ENCODE measurements at regions not wholly inside any gene's neighbourhood (a gene's known extent, or its start where the extent isn't known, plus 50 kb on each side); places are given as distances from the start of the nearest gene placed in this dataset.

- no peaks in the 10 kb centered on the region for H3K27me3 Mint-ChIP-seq
- ChIA-PET POLR2A (no interaction called here), CTCF (interaction anchor here (0.6 to 1.1 kb wide), 3 partner anchors 10 to 1272 kb away, joined by 3 to 4 read pairs (median 4); no protein-coding TSS in a partner anchor)
- DNase-seq (no peak), ATAC-seq (no peak)
- intact Hi-C loops (cut with DNase I, micrococcal nuclease): no loop called here
- no peaks in the 10 kb centered on the region for H3K9me3 Mint-ChIP-seq (ENCODE audit: low read depth)
- no peaks in the 10 kb centered on the region for H3K4me1 Mint-ChIP-seq
- no peak overlapping the region for H3K4me3 Mint-ChIP-seq
- H3K27ac Mint-ChIP-seq: no peak overlapping the region
- H3K36me3 Mint-ChIP-seq (ENCODE audit: low read depth): no peaks in the 10 kb centered on the region
Measured at GRCh38 chr13:79808475-79808874, 327.5 kb downstream of the NDFIP2 start.

- H3K36me3 Mint-ChIP-seq (ENCODE audit: low read depth): no peaks in the 10 kb centered on the region
- ATAC-seq (no peak), DNase-seq (no peak)
- H3K4me3 Mint-ChIP-seq: no peak overlapping the region
- ChIA-PET POLR2A (no interaction called here), CTCF (interaction anchor here (0.7 to 1.1 kb wide), 2 partner anchors 9 to 1271 kb away, joined by 3 to 4 read pairs; no protein-coding TSS in a partner anchor)
- H3K4me1 Mint-ChIP-seq: no peaks in the 10 kb centered on the region
- H3K27ac Mint-ChIP-seq: no peak overlapping the region
- no peaks in the 10 kb centered on the region for H3K9me3 Mint-ChIP-seq (ENCODE audit: low read depth)
- H3K27me3 Mint-ChIP-seq: no peaks in the 10 kb centered on the region
- intact Hi-C loops (cut with DNase I, micrococcal nuclease): no loop called here
Measured at GRCh38 chr13:79807554-79807953, 326.6 kb downstream of the NDFIP2 start.

- Mint-ChIP-seq H3K27ac (no peak overlapping the region), H3K4me3 (no peak overlapping the region), H3K9me3 (ENCODE audit: low read depth) (no peaks in the 10 kb centered on the region), H3K36me3 (ENCODE audit: low read depth) (no peaks in the 10 kb centered on the region), H3K27me3 (no peaks in the 10 kb centered on the region), H3K4me1 (no peaks in the 10 kb centered on the region)
- ATAC-seq: no peak
- intact Hi-C loops (cut with DNase I, micrococcal nuclease): no loop called here
- DNase-seq: no peak
- CTCF ChIA-PET: no interaction called here
- POLR2A ChIA-PET: no interaction called here
Measured at GRCh38 chr13:79806821-79807220, 325.9 kb downstream of the NDFIP2 start.

GRCh38 chr13:79805317-79805716 is 324.4 kb downstream of the NDFIP2 start:
- Mint-ChIP-seq H3K4me1 (no peaks in the 10 kb centered on the region), H3K27me3 (no peaks in the 10 kb centered on the region), H3K36me3 (ENCODE audit: low read depth) (no peaks in the 10 kb centered on the region), H3K4me3 (no peak overlapping the region), H3K9me3 (ENCODE audit: low read depth) (no peaks in the 10 kb centered on the region), H3K27ac (no peak overlapping the region)
- ChIA-PET POLR2A (no interaction called here), CTCF (interaction anchor here (0.6 kb wide), 1 partner anchor 100 kb away, joined by 3 read pairs; no protein-coding TSS in a partner anchor)
- ATAC-seq (no peak), DNase-seq (no peak)
- intact Hi-C loops (cut with DNase I, micrococcal nuclease): no loop called here

- H3K36me3 Mint-ChIP-seq (ENCODE audit: low read depth): no peaks in the 10 kb centered on the region
- CTCF ChIA-PET: interaction anchor here (0.8 kb wide), 1 partner anchor 582 kb away, joined by 3 read pairs; no protein-coding TSS in a partner anchor
Measured at GRCh38 chr13:79803989-79804388, 323.0 kb downstream of the NDFIP2 start.

GRCh38 chr13:79803296-79803695 is 322.3 kb downstream of the NDFIP2 start:
- Mint-ChIP-seq H3K27me3 (no peaks in the 10 kb centered on the region), H3K4me3 (no peak overlapping the region), H3K36me3 (ENCODE audit: low read depth) (no peaks in the 10 kb centered on the region), H3K9me3 (ENCODE audit: low read depth) (no peaks in the 10 kb centered on the region), H3K4me1 (no peaks in the 10 kb centered on the region), H3K27ac (no peak overlapping the region)
- POLR2A ChIA-PET: no interaction called here
- no peak for DNase-seq
- intact Hi-C loops (cut with DNase I, micrococcal nuclease): no loop called here
- CTCF ChIA-PET: no interaction called here
- ATAC-seq: no peak

More at GRCh38 chr13:79803989-79804388, 323.0 kb downstream of the NDFIP2 start:
- POLR2A ChIA-PET: no interaction called here
- intact Hi-C loops (cut with DNase I, micrococcal nuclease): no loop called here
- Mint-ChIP-seq H3K9me3 (ENCODE audit: low read depth) (no peaks in the 10 kb centered on the region), H3K4me1 (no peaks in the 10 kb centered on the region), H3K27me3 (no peaks in the 10 kb centered on the region), H3K27ac (no peak overlapping the region), H3K4me3 (no peak overlapping the region)
- DNase-seq (no peak), ATAC-seq (no peak)

- ATAC-seq (no peak), DNase-seq (no peak)
- ChIA-PET CTCF (no interaction called here), POLR2A (no interaction called here)
- Mint-ChIP-seq H3K27ac (no peak overlapping the region), H3K4me3 (no peak overlapping the region), H3K36me3 (ENCODE audit: low read depth) (no peaks in the 10 kb centered on the region), H3K4me1 (no peaks in the 10 kb centered on the region), H3K9me3 (ENCODE audit: low read depth) (no peaks in the 10 kb centered on the region), H3K27me3 (no peaks in the 10 kb centered on the region)
- intact Hi-C loops (cut with DNase I, micrococcal nuclease): no loop called here
Measured at GRCh38 chr13:79802389-79803085, 321.6 kb downstream of the NDFIP2 start.

- CTCF ChIA-PET: interaction anchor here (0.7 to 1.0 kb wide), 2 partner anchors 9 to 124 kb away, joined by 3 to 4 read pairs; no protein-coding TSS in a partner anchor
- no peaks in the 10 kb centered on the region for H3K36me3 Mint-ChIP-seq (ENCODE audit: low read depth)
Measured at GRCh38 chr13:79799059-79799867, 318.3 kb downstream of the NDFIP2 start.

GRCh38 chr13:79796136-79796535 is 315.2 kb downstream of the NDFIP2 start:
- DNase-seq: no peak
- H3K9me3 Mint-ChIP-seq (ENCODE audit: low read depth): no peaks in the 10 kb centered on the region
- no peak overlapping the region for H3K4me3 Mint-ChIP-seq
- no peaks in the 10 kb centered on the region for H3K27me3 Mint-ChIP-seq
- intact Hi-C loops (cut with DNase I, micrococcal nuclease): no loop called here
- H3K4me1 Mint-ChIP-seq: no peaks in the 10 kb centered on the region
- CTCF ChIA-PET: no interaction called here
- ATAC-seq: no peak
- no peaks in the 10 kb centered on the region for H3K36me3 Mint-ChIP-seq (ENCODE audit: low read depth)
- H3K27ac Mint-ChIP-seq: no peak overlapping the region
- POLR2A ChIA-PET: no interaction called here

More at GRCh38 chr13:79799059-79799867, 318.3 kb downstream of the NDFIP2 start:
- POLR2A ChIA-PET: no interaction called here
- Mint-ChIP-seq H3K27me3 (no peaks in the 10 kb centered on the region), H3K4me3 (no peak overlapping the region), H3K9me3 (ENCODE audit: low read depth) (no peaks in the 10 kb centered on the region), H3K27ac (no peak overlapping the region), H3K4me1 (no peaks in the 10 kb centered on the region)
- ATAC-seq (no peak), DNase-seq (no peak)
- intact Hi-C loops (cut with DNase I, micrococcal nuclease): no loop called here

GRCh38 chr13:79794931-79795330 is 314.0 kb downstream of the NDFIP2 start:
- Mint-ChIP-seq H3K4me3 (no peak overlapping the region), H3K9me3 (ENCODE audit: low read depth) (no peaks in the 10 kb centered on the region), H3K36me3 (ENCODE audit: low read depth) (no peaks in the 10 kb centered on the region), H3K4me1 (no peaks in the 10 kb centered on the region), H3K27ac (no peak overlapping the region), H3K27me3 (no peaks in the 10 kb centered on the region)
- ChIA-PET POLR2A (no interaction called here), CTCF (interaction anchor here (0.7 kb wide), 1 partner anchor 548 kb away, joined by 3 read pairs; no protein-coding TSS in a partner anchor)
- intact Hi-C loops (cut with DNase I, micrococcal nuclease): no loop called here
- no peak for DNase-seq
- ATAC-seq: no peak

GRCh38 chr13:79792716-79793115 is 311.8 kb downstream of the NDFIP2 start:
- Mint-ChIP-seq H3K36me3 (ENCODE audit: low read depth) (no peaks in the 10 kb centered on the region), H3K4me3 (no peak overlapping the region), H3K27ac (no peak overlapping the region), H3K9me3 (ENCODE audit: low read depth) (no peaks in the 10 kb centered on the region), H3K4me1 (no peaks in the 10 kb centered on the region), H3K27me3 (no peaks in the 10 kb centered on the region)
- ATAC-seq (no peak), DNase-seq (no peak)
- POLR2A ChIA-PET: no interaction called here
- CTCF ChIA-PET: no interaction called here
- intact Hi-C loops (cut with DNase I, micrococcal nuclease): no loop called here

- CTCF ChIA-PET: interaction anchor here (1.3 kb wide), 1 partner anchor 24 kb away, joined by 3 read pairs; no protein-coding TSS in a partner anchor
- H3K4me1 Mint-ChIP-seq: no peaks in the 10 kb centered on the region
- POLR2A ChIA-PET: no interaction called here
- H3K9me3 Mint-ChIP-seq (ENCODE audit: low read depth): no peaks in the 10 kb centered on the region
- H3K36me3 Mint-ChIP-seq (ENCODE audit: low read depth): no peaks in the 10 kb centered on the region
- no peaks in the 10 kb centered on the region for H3K27me3 Mint-ChIP-seq
- intact Hi-C loops (cut with DNase I, micrococcal nuclease): no loop called here
- H3K27ac Mint-ChIP-seq: no peak overlapping the region
- DNase-seq (no peak), ATAC-seq (no peak)
- no peak overlapping the region for H3K4me3 Mint-ChIP-seq
Measured at GRCh38 chr13:79791471-79792042, 310.6 kb downstream of the NDFIP2 start.
